Uterus (tissue), 2 donors: ENCODE measurements at regions not wholly inside any gene's neighbourhood (a gene's known extent, or its start where the extent isn't known, plus 50 kb on each side); places are given as distances from the start of the nearest gene placed in this dataset.

Experiments used
- POLR2A ChIP-seq, 2 donors: fragments of 450-650 bp; IDR thresholded peaks; one replicate each; pipeline ENCODE4 v1.6.1; 2016; ENCODE audit warnings: antibody characterized with exemption in 2 of 2, mild to moderate bottlenecking in 1 of 2, moderate library complexity in 1 of 2
- TF ChIP-seq, protein P1 (sequence below), 4 experiments: fragments of 200-600 bp in 2 of 4; fragments of 450-650 bp in 2 of 4; sonication (generic) in 2 of 4; IDR thresholded peaks; one replicate each; pipeline ENCODE4 v1.5.1; 2016 to 2019; ENCODE audit warnings: antibody characterized with exemption in 4 of 4, mild to moderate bottlenecking in 2 of 4, moderate library complexity in 1 of 4

DNA sequence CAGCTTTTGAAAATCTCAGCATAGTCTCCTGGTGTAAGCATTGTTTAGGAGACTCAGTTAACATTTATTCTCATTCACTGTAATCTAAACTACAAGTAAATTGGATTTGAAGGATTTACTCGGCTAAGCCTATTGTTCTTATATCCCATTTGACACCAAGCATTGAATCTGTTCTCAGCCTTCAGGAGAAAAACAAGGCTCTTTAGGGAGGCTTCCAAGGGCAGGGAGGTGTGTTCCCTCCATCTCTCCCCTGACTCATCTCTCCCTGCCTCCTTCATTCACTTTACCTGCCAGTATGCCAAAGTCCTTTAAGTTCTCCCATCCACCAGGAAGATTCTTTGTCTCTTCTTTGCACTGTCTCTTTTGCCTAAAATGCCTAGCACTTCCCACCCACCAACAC lies 347.8 kb downstream of the MFSD1 start:
- TF ChIP-seq, protein P1, sequence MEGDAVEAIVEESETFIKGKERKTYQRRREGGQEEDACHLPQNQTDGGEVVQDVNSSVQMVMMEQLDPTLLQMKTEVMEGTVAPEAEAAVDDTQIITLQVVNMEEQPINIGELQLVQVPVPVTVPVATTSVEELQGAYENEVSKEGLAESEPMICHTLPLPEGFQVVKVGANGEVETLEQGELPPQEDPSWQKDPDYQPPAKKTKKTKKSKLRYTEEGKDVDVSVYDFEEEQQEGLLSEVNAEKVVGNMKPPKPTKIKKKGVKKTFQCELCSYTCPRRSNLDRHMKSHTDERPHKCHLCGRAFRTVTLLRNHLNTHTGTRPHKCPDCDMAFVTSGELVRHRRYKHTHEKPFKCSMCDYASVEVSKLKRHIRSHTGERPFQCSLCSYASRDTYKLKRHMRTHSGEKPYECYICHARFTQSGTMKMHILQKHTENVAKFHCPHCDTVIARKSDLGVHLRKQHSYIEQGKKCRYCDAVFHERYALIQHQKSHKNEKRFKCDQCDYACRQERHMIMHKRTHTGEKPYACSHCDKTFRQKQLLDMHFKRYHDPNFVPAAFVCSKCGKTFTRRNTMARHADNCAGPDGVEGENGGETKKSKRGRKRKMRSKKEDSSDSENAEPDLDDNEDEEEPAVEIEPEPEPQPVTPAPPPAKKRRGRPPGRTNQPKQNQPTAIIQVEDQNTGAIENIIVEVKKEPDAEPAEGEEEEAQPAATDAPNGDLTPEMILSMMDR (IDR thresholded peaks at IDR 0.05), result no peak
- TF ChIP-seq POLR2A (IDR thresholded peaks at IDR 0.05), result no peak
